HG02588 (cell line): ENCODE measurements at regions not wholly inside any gene's neighbourhood (a gene's known extent, or its start where the extent isn't known, plus 50 kb on each side); places are given as distances from the start of the nearest gene placed in this dataset.
"Not testable (repeated sequence)": the region's sequence is repeated elsewhere in the genome, so short reads cannot be mapped to it uniquely, and the experiment has no call there.

Source experiments
- ATAC-seq: cut with Tn5 transposase; IDR thresholded peaks from one replicate; pipeline ENCODE4 v1.9.1; 2021; ENCODE audit warnings: mild to moderate bottlenecking, moderate library complexity; ENCODE audit not compliant: unreplicated experiment

- no peak for ATAC-seq
Measured at GRCh38 chr9:757246-757881, 84.1 kb upstream of the DMRT1 start.

DNA sequence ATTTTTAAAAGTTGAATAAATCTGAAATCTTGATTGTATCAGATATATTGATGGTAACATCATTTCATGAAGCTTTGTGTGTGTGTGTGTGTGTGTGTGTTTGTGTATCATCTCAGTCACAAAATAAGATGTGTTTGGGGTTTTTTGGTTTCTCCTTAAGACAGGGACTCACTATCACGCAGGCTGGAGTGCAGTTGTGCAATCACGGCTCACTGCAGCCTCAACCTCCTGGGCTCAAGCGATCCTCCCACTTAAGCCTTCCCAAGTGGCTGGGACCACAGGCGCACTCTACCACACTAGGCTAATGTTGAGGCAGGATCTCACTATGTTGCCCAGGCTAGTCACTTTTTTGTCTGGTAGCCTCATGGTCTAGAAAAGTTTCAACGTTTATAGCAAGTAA is 83.4 kb upstream of the DMRT1 start:
- no peak for ATAC-seq

GRCh38 chr9:759541-759940 is 82.0 kb upstream of the DMRT1 start:
- ATAC-seq: no peak

- no peak for ATAC-seq
Measured at GRCh38 chr9:759983-760736, 81.3 kb upstream of the DMRT1 start.

DNA sequence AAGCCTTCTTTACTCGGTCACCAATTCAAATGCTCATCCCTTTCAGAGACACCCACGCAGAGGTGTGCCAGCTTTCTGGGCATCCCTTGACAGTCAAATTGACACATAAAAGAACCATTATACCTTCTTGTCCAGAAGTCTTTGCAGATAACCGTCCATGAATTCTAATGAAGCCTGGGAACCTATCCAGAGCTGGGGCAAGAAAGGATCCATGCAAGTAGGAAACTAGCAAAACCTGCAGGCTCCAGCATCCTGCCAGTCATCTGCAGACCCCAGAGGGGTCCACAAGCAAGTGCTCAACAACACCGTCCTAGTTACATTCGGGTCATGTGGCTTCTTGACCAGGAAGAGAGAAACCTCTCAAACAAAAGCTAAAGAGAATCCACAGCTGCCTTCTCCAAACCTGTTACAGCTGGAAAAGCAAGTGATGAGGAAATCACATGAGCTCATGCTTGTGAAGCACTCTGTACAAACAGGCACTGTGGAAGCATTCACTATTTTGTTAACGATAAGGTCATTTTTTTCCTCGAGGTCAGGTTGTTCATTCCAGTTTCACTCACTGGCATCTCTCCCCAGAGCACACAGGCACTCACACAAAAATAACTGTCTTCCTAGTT is 80.2 kb upstream of the DMRT1 start:
- ATAC-seq: no peak

- ATAC-seq: no peak
Measured at GRCh38 chr9:761793-762560, 79.5 kb upstream of the DMRT1 start.

- no peak for ATAC-seq
Measured at GRCh38 chr9:763692-764091, 77.8 kb upstream of the DMRT1 start.

GRCh38 chr9:764105-764524 is 77.4 kb upstream of the DMRT1 start:
- ATAC-seq: no peak

- ATAC-seq: no peak
Measured at GRCh38 chr9:764986-765385, 76.5 kb upstream of the DMRT1 start.

DNA sequence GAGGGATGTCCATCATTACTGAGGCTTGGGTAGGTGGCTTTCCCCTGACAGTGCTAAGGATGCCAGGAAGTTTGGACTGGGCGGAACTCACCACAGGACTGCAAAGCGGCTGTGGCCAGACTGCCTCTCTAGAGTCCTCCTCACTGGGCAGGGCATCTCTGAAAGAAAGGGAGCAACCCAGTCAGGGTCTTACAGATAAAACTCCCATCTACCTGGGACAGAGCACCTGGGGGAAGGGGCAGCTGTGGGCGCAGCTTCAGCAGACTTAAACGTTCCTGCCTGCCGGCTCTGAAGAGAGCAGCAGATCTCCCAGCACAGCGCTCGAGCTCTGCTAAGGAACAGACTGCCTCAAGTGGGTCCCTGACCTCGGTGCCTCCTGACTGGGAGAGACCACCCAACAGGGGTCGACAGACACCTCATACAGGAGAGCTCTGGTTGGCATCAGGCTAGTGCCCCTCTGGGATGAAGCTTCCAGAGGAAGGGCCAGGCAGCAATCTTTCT is 74.4 kb upstream of the DMRT1 start:
- ATAC-seq: not testable (repeated sequence)

- no peak for ATAC-seq
Measured at GRCh38 chr9:776086-776485, 65.4 kb upstream of the DMRT1 start.

GRCh38 chr9:777978-778377 is 63.5 kb upstream of the DMRT1 start:
- ATAC-seq: no peak

DNA sequence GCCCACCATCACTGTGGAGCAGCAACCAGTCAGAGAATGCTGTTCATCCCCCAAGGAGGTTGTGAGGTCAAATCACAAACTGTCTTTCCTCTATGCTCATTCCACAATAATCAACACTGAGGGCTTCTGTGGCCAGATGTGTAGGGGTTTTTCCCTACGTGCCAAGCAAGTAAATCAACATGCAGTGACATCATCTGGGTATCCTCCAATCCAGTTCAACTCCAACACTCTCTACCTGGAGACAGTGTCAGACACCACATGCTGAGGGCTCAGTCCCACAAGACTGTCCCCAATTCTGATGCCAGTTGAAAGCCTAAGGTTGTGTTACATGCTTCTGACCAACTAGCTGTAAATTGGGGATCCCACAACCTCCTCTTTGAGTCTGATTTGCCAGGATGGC is 57.3 kb upstream of the DMRT1 start:
- no peak for ATAC-seq

GRCh38 chr9:784916-785315 is 56.6 kb upstream of the DMRT1 start:
- no peak for ATAC-seq

DNA sequence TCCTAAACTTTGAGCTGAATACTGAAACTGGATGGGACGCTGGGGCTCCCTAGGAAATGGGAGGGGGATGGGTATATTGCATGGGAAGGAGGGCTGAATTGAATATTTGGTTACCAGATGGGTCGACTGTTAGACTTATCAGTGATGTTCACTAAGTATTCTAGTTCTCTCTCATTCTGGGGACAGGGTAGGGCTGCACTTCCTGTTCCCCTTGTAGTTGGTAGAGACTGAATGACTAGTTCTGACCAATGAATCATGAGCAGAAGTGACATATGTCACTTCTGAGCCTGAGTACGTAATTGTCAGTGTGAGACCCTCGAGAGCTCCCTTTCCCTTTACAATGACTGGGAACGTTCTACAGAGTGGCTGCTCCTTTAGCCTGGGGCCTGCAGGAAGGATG is 55.5 kb upstream of the DMRT1 start:
- ATAC-seq: no peak

- ATAC-seq: no peak
Measured at GRCh38 chr9:786405-786804, 55.1 kb upstream of the DMRT1 start.

GRCh38 chr9:788777-789176 is 52.7 kb upstream of the DMRT1 start:
- ATAC-seq: no peak
